Gastrocnemius medialis (tissue), 4 donors: ENCODE measurements at regions not wholly inside any gene's neighbourhood (a gene's known extent, or its start where the extent isn't known, plus 50 kb on each side); places are given as distances from the start of the nearest gene placed in this dataset.

Source experiments
- ATAC-seq, 2 donors: fragments of 150-250 bp; one replicate each; pipeline ENCODE4 v1.9.1; 2016
- DNase-seq, 2 donors: peaks; one replicate each; pipeline ENCODE4 v3.0.0-alpha.2; 2019
- H3K27ac ChIP-seq, 4 donors: fragments of 200-600 bp; sonication (generic); 1 replicate in 1 of 4; 2 replicates in 3 of 4; pipeline ENCODE4 v1.5.1; 2016 to 2018; ENCODE audit warnings: mild to moderate bottlenecking in 2 of 4, moderate library complexity in 1 of 4
- H3K27me3 ChIP-seq, 3 donors: fragments of 200-600 bp; sonication (generic) in 2 of 3; 1 replicate in 1 of 3; 2 replicates in 2 of 3; pipeline versions ENCODE4 v1.5.1 to v1.6.0; 2016 to 2019; ENCODE audit warnings: mild to moderate bottlenecking in 1 of 3, moderate library complexity in 1 of 3
- H3K36me3 ChIP-seq, 2 donors: fragments of 200-600 bp; sonication (generic) in 1 of 2; one replicate each; pipeline ENCODE4 v1.5.1; 2017 to 2018
- H3K4me1 ChIP-seq, 2 donors: fragments of 200-600 bp; sonication (generic) in 1 of 2; one replicate each; pipeline ENCODE4 v1.5.1; 2016 to 2017; ENCODE audit warnings: mild to moderate bottlenecking in 2 of 2
- H3K4me3 ChIP-seq, 4 donors: fragments of 200-600 bp; sonication (generic) in 3 of 4; 1 replicate in 1 of 4; 2 replicates in 3 of 4; pipeline ENCODE4 v1.5.1; 2016 to 2019; ENCODE audit warnings: mild to moderate bottlenecking in 2 of 4
- H3K9me3 ChIP-seq, 3 donors: fragments of 200-600 bp; sonication (generic) in 2 of 3; 1 replicate in 1 of 3; 2 replicates in 2 of 3; pipeline ENCODE4 v1.5.1; 2016 to 2019
- CTCF ChIP-seq, 5 experiments: fragments of 450-650 bp in 3 of 5; fragments of 200-600 bp in 2 of 5; sonication (generic) in 2 of 5; IDR thresholded peaks in 4 of 5; conservative IDR thresholded peaks in 1 of 5; 1 replicate in 4 of 5; 2 replicates in 1 of 5; pipeline ENCODE4 v1.5.1; 2016 to 2019; ENCODE audit warnings: antibody characterized with exemption in 5 of 5, mild to moderate bottlenecking in 3 of 5, moderate library complexity in 3 of 5
- POLR2A ChIP-seq, 2 donors: fragments of 450-650 bp; IDR thresholded peaks; one replicate each; pipeline ENCODE4 v1.6.1; 2017; ENCODE audit warnings: antibody characterized with exemption in 2 of 2, mild to moderate bottlenecking in 2 of 2, moderate library complexity in 2 of 2
- in situ Hi-C, 4 donors: fragments of 200-750 bp; cut with MboI; loops; one replicate each; pipeline versions ENCODE4 v1.15.0 to v1.8.0; 2017; ENCODE audit warnings: low sequenced_read_pairs in 4 of 4
- intact Hi-C: fragments of 100-400 bp; cut with DNase I; formaldehyde crosslinking; loops from one replicate; pipeline ENCODE4 v1.15.1; 2023; ENCODE audit warnings: low total_unique reads

GRCh38 chr12:93967454-93967853 is 180.9 kb upstream of the PLXNC1 start:
- Histone ChIP-seq H3K27me3 (no peaks in the 10 kb centered on the region), H3K36me3 (no peaks in the 10 kb centered on the region), H3K27ac (no peak overlapping the region), H3K4me1 (peaks cover 4 to 7% of the 10 kb centered on the region in 2 donors), H3K4me3 (no peak overlapping the region), H3K9me3 (no peaks in the 10 kb centered on the region)
- intact Hi-C loops (no loop called here), in situ Hi-C loops (no loop called here)
- TF ChIP-seq CTCF (IDR thresholded peaks at IDR 0.05 in 4 of 5, conservative IDR thresholded peaks at IDR 0.05 in 1 of 5) (no peak), POLR2A (IDR thresholded peaks at IDR 0.05) (no peak)
- no peak for ATAC-seq
- DNase-seq, result no peak

- no peak for DNase-seq
- intact Hi-C loops, result no loop called here
- no peak for ATAC-seq
- Histone ChIP-seq H3K27me3 (no peaks in the 10 kb centered on the region), H3K9me3 (no peaks in the 10 kb centered on the region), H3K4me3 (no peak overlapping the region), H3K4me1 (peaks cover 17 to 18% of the 10 kb centered on the region in 2 donors), H3K36me3 (no peaks in the 10 kb centered on the region), H3K27ac (no peak overlapping the region)
- TF ChIP-seq POLR2A (IDR thresholded peaks at IDR 0.05) (no peak), CTCF (IDR thresholded peaks at IDR 0.05 in 4 of 5, conservative IDR thresholded peaks at IDR 0.05 in 1 of 5) (no peak)
- in situ Hi-C loops, result no loop called here
Measured at GRCh38 chr12:93968536-93969285, 179.7 kb upstream of the PLXNC1 start.

GRCh38 chr12:93970900-93971688 is 177.3 kb upstream of the PLXNC1 start:
- intact Hi-C loops, result loop anchor here (5.0 to 10.0 kb wide), 2 partner anchors 159 to 466 kb away; no protein-coding TSS in a partner anchor
- Histone ChIP-seq H3K27ac (no peak overlapping the region), H3K27me3 (no peaks in the 10 kb centered on the region), H3K4me3 (no peak overlapping the region), H3K4me1 (peaks cover 26 to 32% of the 10 kb centered on the region in 2 donors), H3K36me3 (no peaks in the 10 kb centered on the region), H3K9me3 (no peaks in the 10 kb centered on the region)
- TF ChIP-seq CTCF (IDR thresholded peaks at IDR 0.05 in 4 of 5, conservative IDR thresholded peaks at IDR 0.05 in 1 of 5) (no peak), POLR2A (IDR thresholded peaks at IDR 0.05) (no peak)
- no peak for ATAC-seq
- in situ Hi-C loops, result loop anchor here in 1 of 4 donors (10.0 kb wide), 1 partner anchor 406 kb away; no protein-coding TSS in a partner anchor
- DNase-seq, result no peak

GRCh38 chr12:93972411-93973208 is 175.8 kb upstream of the PLXNC1 start:
- intact Hi-C loops (loop anchor here (5.0 to 10.0 kb wide), 2 partner anchors 160 to 468 kb away; no protein-coding TSS in a partner anchor), in situ Hi-C loops (loop anchor here in 1 of 4 donors (10.0 kb wide), 1 partner anchor 408 kb away; no protein-coding TSS in a partner anchor)
- no peaks in the 10 kb centered on the region for H3K27me3 ChIP-seq
- no peak for TF ChIP-seq CTCF (IDR thresholded peaks at IDR 0.05 in 4 of 5, conservative IDR thresholded peaks at IDR 0.05 in 1 of 5)
- no peak for TF ChIP-seq POLR2A (IDR thresholded peaks at IDR 0.05)
- ATAC-seq (peak; percentile 12 to 30), DNase-seq (no peak)
- no peak overlapping the region for H3K4me3 ChIP-seq
- H3K27ac ChIP-seq, result peak overlapping the region in 1 of 4 donors; percentile 45
- no peaks in the 10 kb centered on the region for H3K9me3 ChIP-seq
- peaks cover 26 to 32% of the 10 kb centered on the region in 2 donors for H3K4me1 ChIP-seq
- no peaks in the 10 kb centered on the region for H3K36me3 ChIP-seq
